Activated T-cell treated with anti-CD3 and anti-CD28 coated beads, Interleukin-2, amount 50 U/mL, for 4 hours (primary cell): ENCODE measurements at regions not wholly inside any gene's neighbourhood (a gene's known extent, or its start where the extent isn't known, plus 50 kb on each side); places are given as distances from the start of the nearest gene placed in this dataset.

ENCODE experiments used
- ATAC-seq, 2 donors: fragments of 200-7000 bp; cut with Tn5 transposase; one replicate each; pipeline ENCODE4 v1.10.0; 2021
- DNase-seq: peaks from one replicate; pipeline ENCODE4 v3.0.0-alpha.2; 2020
- H3K27me3 Mint-ChIP-seq: one replicate; pipeline ENCODE4 v1.8.0; 2021; ENCODE audit warnings: low read depth, mixed read lengths
- H3K36me3 Mint-ChIP-seq: one replicate; pipeline ENCODE4 v1.8.0; 2022; ENCODE audit warnings: mixed read lengths; ENCODE audit not compliant: insufficient read depth
- H3K4me1 Mint-ChIP-seq: one replicate; pipeline ENCODE4 v1.8.0; 2021; ENCODE audit warnings: low read depth, mixed read lengths
- H3K4me3 Mint-ChIP-seq: one replicate; pipeline ENCODE4 v1.8.0; 2021; ENCODE audit warnings: mild to moderate bottlenecking, moderate library complexity, mixed read lengths
- H3K9me3 Mint-ChIP-seq: one replicate; pipeline ENCODE4 v1.8.0; 2021; ENCODE audit warnings: mixed read lengths

- H3K4me3 Mint-ChIP-seq: no peak overlapping the region
- no peaks in the 10 kb centered on the region for H3K27me3 Mint-ChIP-seq
- H3K36me3 Mint-ChIP-seq: no peaks in the 10 kb centered on the region
Observed at GRCh38 chr6:104031346-104031745, 828.4 kb downstream of the HACE1 start.

GRCh38 chr6:104022126-104022525 is 837.6 kb downstream of the HACE1 start:
- H3K4me1 Mint-ChIP-seq: no peaks in the 10 kb centered on the region
- no peaks in the 10 kb centered on the region for H3K27me3 Mint-ChIP-seq
- DNase-seq (no peak), ATAC-seq (no peak)
- no peaks in the 10 kb centered on the region for H3K9me3 Mint-ChIP-seq
- no peak overlapping the region for H3K4me3 Mint-ChIP-seq
- H3K36me3 Mint-ChIP-seq: no peaks in the 10 kb centered on the region

More at GRCh38 chr6:104031346-104031745, 828.4 kb downstream of the HACE1 start:
- DNase-seq: no peak
- no peak for ATAC-seq
- Mint-ChIP-seq H3K9me3 (no peaks in the 10 kb centered on the region), H3K4me1 (no peaks in the 10 kb centered on the region)

GRCh38 chr6:104019075-104019753 is 840.5 kb downstream of the HACE1 start:
- Mint-ChIP-seq H3K4me1 (no peaks in the 10 kb centered on the region), H3K9me3 (no peaks in the 10 kb centered on the region), H3K27me3 (no peaks in the 10 kb centered on the region), H3K36me3 (no peaks in the 10 kb centered on the region), H3K4me3 (no peak overlapping the region)
- no peak for DNase-seq
- no peak for ATAC-seq

GRCh38 chr6:104017410-104018381 is 842.0 kb downstream of the HACE1 start:
- H3K4me1 Mint-ChIP-seq: no peaks in the 10 kb centered on the region
- H3K36me3 Mint-ChIP-seq: no peaks in the 10 kb centered on the region
- ATAC-seq (peak in 1 of 2 donors; percentile 14), DNase-seq (no peak)
- no peaks in the 10 kb centered on the region for H3K27me3 Mint-ChIP-seq
- H3K4me3 Mint-ChIP-seq: no peak overlapping the region
- no peaks in the 10 kb centered on the region for H3K9me3 Mint-ChIP-seq

- no peaks in the 10 kb centered on the region for H3K4me1 Mint-ChIP-seq
Observed at GRCh38 chr6:104014163-104014959, 845.4 kb downstream of the HACE1 start.

GRCh38 chr6:104013312-104013971 is 846.3 kb downstream of the HACE1 start:
- H3K9me3 Mint-ChIP-seq: no peaks in the 10 kb centered on the region
- no peak overlapping the region for H3K4me3 Mint-ChIP-seq
- H3K4me1 Mint-ChIP-seq: no peaks in the 10 kb centered on the region
- no peaks in the 10 kb centered on the region for H3K27me3 Mint-ChIP-seq
- no peaks in the 10 kb centered on the region for H3K36me3 Mint-ChIP-seq
- DNase-seq (no peak), ATAC-seq (no peak)

More at GRCh38 chr6:104014163-104014959, 845.4 kb downstream of the HACE1 start:
- Mint-ChIP-seq H3K27me3 (no peaks in the 10 kb centered on the region), H3K4me3 (no peak overlapping the region), H3K9me3 (no peaks in the 10 kb centered on the region), H3K36me3 (no peaks in the 10 kb centered on the region)
- ATAC-seq (no peak), DNase-seq (no peak)

- H3K4me3 Mint-ChIP-seq: no peak overlapping the region
- DNase-seq (no peak), ATAC-seq (no peak)
- no peaks in the 10 kb centered on the region for H3K27me3 Mint-ChIP-seq
- no peaks in the 10 kb centered on the region for H3K4me1 Mint-ChIP-seq
- H3K9me3 Mint-ChIP-seq: no peaks in the 10 kb centered on the region
- H3K36me3 Mint-ChIP-seq: no peaks in the 10 kb centered on the region
Observed at GRCh38 chr6:104010897-104011296, 848.8 kb downstream of the HACE1 start.

GRCh38 chr6:104003803-104004516 is 855.8 kb downstream of the HACE1 start:
- Mint-ChIP-seq H3K36me3 (no peaks in the 10 kb centered on the region), H3K4me1 (no peaks in the 10 kb centered on the region), H3K9me3 (no peaks in the 10 kb centered on the region), H3K4me3 (no peak overlapping the region), H3K27me3 (no peaks in the 10 kb centered on the region)
- DNase-seq (no peak), ATAC-seq (no peak)

GRCh38 chr6:103995571-103995970 is 864.1 kb downstream of the HACE1 start:
- H3K36me3 Mint-ChIP-seq: no peaks in the 10 kb centered on the region
- no peak overlapping the region for H3K4me3 Mint-ChIP-seq
- no peaks in the 10 kb centered on the region for H3K4me1 Mint-ChIP-seq
- DNase-seq (no peak), ATAC-seq (no peak)
- peaks cover 6% of the 10 kb centered on the region for H3K9me3 Mint-ChIP-seq
- H3K27me3 Mint-ChIP-seq: no peaks in the 10 kb centered on the region

- Mint-ChIP-seq H3K27me3 (no peaks in the 10 kb centered on the region), H3K9me3 (peaks cover 11% of the 10 kb centered on the region), H3K4me1 (no peaks in the 10 kb centered on the region), H3K36me3 (no peaks in the 10 kb centered on the region), H3K4me3 (no peak overlapping the region)
- DNase-seq (no peak), ATAC-seq (no peak)
Observed at GRCh38 chr6:103983860-103984259, 875.9 kb downstream of the HACE1 start.

GRCh38 chr6:103983011-103983410 is 876.7 kb downstream of the HACE1 start:
- Mint-ChIP-seq H3K36me3 (no peaks in the 10 kb centered on the region), H3K4me3 (no peak overlapping the region), H3K4me1 (no peaks in the 10 kb centered on the region), H3K9me3 (peaks cover 9% of the 10 kb centered on the region), H3K27me3 (no peaks in the 10 kb centered on the region)
- DNase-seq: no peak
- no peak for ATAC-seq

GRCh38 chr6:103982574-103982973 is 877.1 kb downstream of the HACE1 start:
- no peak for DNase-seq
- Mint-ChIP-seq H3K27me3 (no peaks in the 10 kb centered on the region), H3K9me3 (peaks cover 9% of the 10 kb centered on the region), H3K36me3 (no peaks in the 10 kb centered on the region), H3K4me1 (no peaks in the 10 kb centered on the region), H3K4me3 (no peak overlapping the region)
- ATAC-seq: no peak

- ATAC-seq (no peak), DNase-seq (no peak)
- H3K36me3 Mint-ChIP-seq: no peaks in the 10 kb centered on the region
- H3K4me1 Mint-ChIP-seq: no peaks in the 10 kb centered on the region
- no peak overlapping the region for H3K4me3 Mint-ChIP-seq
- H3K27me3 Mint-ChIP-seq: no peaks in the 10 kb centered on the region
- peaks cover 3% of the 10 kb centered on the region for H3K9me3 Mint-ChIP-seq
Observed at GRCh38 chr6:103979308-103979707, 880.4 kb downstream of the HACE1 start.
